Right lobe of liver (tissue), 4 donors: ENCODE measurements at regions not wholly inside any gene's neighbourhood (a gene's known extent, or its start where the extent isn't known, plus 50 kb on each side); places are given as distances from the start of the nearest gene placed in this dataset.

ENCODE experiments used
- CTCF ChIP-seq, 4 donors: fragments of 200-600 bp in 3 of 4; fragments of 450-650 bp in 1 of 4; IDR thresholded peaks; one replicate each; pipeline versions ENCODE4 v1.5.1 to v1.8.0; 2016 to 2022; ENCODE audit warnings: antibody characterized with exemption in 4 of 4, mild to moderate bottlenecking in 2 of 4
- POLR2A ChIP-seq: fragments of 450-650 bp; IDR thresholded peaks from one replicate; pipeline ENCODE4 v1.6.1; 2017; ENCODE audit warnings: antibody characterized with exemption, mild to moderate bottlenecking
- donor health status: DM: no; HTN: no; CAD: no.
- donor health status: DM: no; HTN: no; CAD: no.
- donor health status: DM: no; HTN: yes; CAD: no.

- no peak for TF ChIP-seq POLR2A
- no peak for TF ChIP-seq CTCF (IDR thresholded peaks at IDR 0.05)
Measured at GRCh38 chr11:116421529-116422185, 351.1 kb downstream of the BUD13 start.
